Smooth muscle cell (in vitro differentiated cells): ENCODE measurements at regions not wholly inside any gene's neighbourhood (a gene's known extent, or its start where the extent isn't known, plus 50 kb on each side); places are given as distances from the start of the nearest gene placed in this dataset.

ENCODE experiments used
- DNase-seq: peaks from one replicate; lab custom pipeline; 2025; ENCODE audit not compliant: unreplicated experiment; lab: John Stamatoyannopoulos, UW
- H2AFZ ChIP-seq: fragments of 200-600 bp; sonication (generic); 2 replicates; pipeline ENCODE4 v1.6.0; 2016; ENCODE audit warnings: antibody characterized with exemption, low read depth, mild to moderate bottlenecking
- H3F3A ChIP-seq: fragments of 200-600 bp; sonication (generic); 2 replicates; pipeline ENCODE4 v1.6.0; 2017; ENCODE audit warnings: antibody characterized with exemption, low read depth
- H3K27ac ChIP-seq: fragments of 200-600 bp; sonication (generic); 2 replicates; pipeline ENCODE4 v1.5.1; 2016; ENCODE audit warnings: low read depth, mild to moderate bottlenecking
- H3K27me3 ChIP-seq: fragments of 200-600 bp; sonication (generic); 2 replicates; pipeline ENCODE4 v1.6.1; 2016; ENCODE audit warnings: low read depth, mild to moderate bottlenecking
- H3K36me3 ChIP-seq: fragments of 200-600 bp; sonication (generic); 2 replicates; pipeline ENCODE4 v1.5.1; 2016; ENCODE audit warnings: low read depth
- H3K4me1 ChIP-seq: fragments of 200-600 bp; sonication (generic); 2 replicates; pipeline ENCODE4 v1.5.1; 2016; ENCODE audit warnings: low read depth
- H3K4me2 ChIP-seq: fragments of 200-600 bp; sonication (generic); 2 replicates; pipeline ENCODE4 v1.6.0; 2016; ENCODE audit warnings: mild to moderate bottlenecking
- H3K4me3 ChIP-seq: fragments of 200-600 bp; sonication (generic); 2 replicates; pipeline ENCODE4 v1.5.1; 2016; ENCODE audit warnings: mild to moderate bottlenecking
- H3K79me2 ChIP-seq: fragments of 200-600 bp; sonication (generic); 2 replicates; pipeline ENCODE4 v1.6.0; 2016; ENCODE audit warnings: low read depth, mild to moderate bottlenecking
- H3K9ac ChIP-seq: fragments of 200-600 bp; sonication (generic); 2 replicates; pipeline ENCODE4 v1.6.0; 2016; ENCODE audit warnings: low read depth
- H3K9me3 ChIP-seq: fragments of 200-600 bp; sonication (generic); replicated peaks from 2 replicates; pipeline ENCODE4 v1.5.1; 2016; ENCODE audit warnings: low read depth
- H4K20me1 ChIP-seq: fragments of 200-600 bp; sonication (generic); 2 replicates; pipeline ENCODE4 v1.6.0; 2016; ENCODE audit warnings: low read depth
- CTCF ChIP-seq: fragments of 200-600 bp; sonication (generic); IDR thresholded peaks from 2 replicates; pipeline ENCODE4 v1.5.1; 2017; ENCODE audit warnings: borderline replicate concordance, mild to moderate bottlenecking, antibody characterized with exemption; ENCODE audit not compliant: insufficient read depth, poor library complexity, severe bottlenecking
- WGBS: methylation state at CpG from one replicate; pipeline ENCODE4 v1.1.7; 2016; ENCODE audit warnings: low lambda C conversion rate; 5-methylcytosine and 5-hydroxymethylcytosine counted together

DNA sequence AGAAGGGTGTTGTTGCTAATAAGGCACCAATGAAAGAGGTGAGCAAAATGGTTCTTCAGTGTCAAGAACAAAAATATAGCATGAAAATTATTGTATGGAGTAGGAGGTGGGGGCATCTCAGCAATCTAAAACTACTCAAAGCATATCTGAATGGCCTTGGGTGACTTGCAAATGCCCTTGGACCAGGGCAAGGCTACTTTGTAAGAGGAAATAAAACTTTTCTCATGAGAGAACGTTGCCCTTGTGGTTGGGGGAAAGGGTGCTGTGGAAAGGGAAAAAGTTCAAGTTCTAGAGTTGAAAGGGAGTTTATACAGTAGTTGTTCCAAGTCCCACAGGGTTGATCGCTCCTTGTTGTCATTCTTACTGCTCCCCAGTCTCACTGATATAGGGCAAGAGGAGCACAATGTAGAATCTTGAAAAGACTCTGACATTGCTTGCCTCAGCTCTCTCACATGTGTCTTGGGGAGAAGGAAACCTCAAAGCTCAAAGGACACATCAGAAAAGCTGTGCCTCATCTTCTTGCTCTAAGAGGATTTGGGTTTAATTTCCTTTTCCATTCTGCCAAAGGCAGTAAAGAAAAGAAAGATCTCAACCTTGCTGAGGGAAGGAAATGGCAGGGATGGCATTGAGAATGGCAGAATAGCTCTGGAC lies 270.5 kb downstream of the DUSP6 start:
- H2AFZ ChIP-seq: no peak overlapping the region
- H3K27me3 ChIP-seq: no peaks in the 10 kb centered on the region
- no peaks in the 10 kb centered on the region for H3F3A ChIP-seq
- no peak overlapping the region for H3K4me3 ChIP-seq
- H3K4me1 ChIP-seq: no peaks in the 10 kb centered on the region
- H3K27ac ChIP-seq: no peak overlapping the region
- no peaks in the 10 kb centered on the region for H3K36me3 ChIP-seq
- no peaks in the 10 kb centered on the region for H3K79me2 ChIP-seq
- no peak overlapping the region for H3K4me2 ChIP-seq
- H4K20me1 ChIP-seq: no peaks in the 10 kb centered on the region
- H3K9ac ChIP-seq: no peak overlapping the region
- no peak for TF ChIP-seq CTCF
- DNase-seq: no peak
- H3K9me3 ChIP-seq: no peaks in the 10 kb centered on the region
- 82% methylated on average over 2 of the region's 2 CpGs for WGBS

DNA sequence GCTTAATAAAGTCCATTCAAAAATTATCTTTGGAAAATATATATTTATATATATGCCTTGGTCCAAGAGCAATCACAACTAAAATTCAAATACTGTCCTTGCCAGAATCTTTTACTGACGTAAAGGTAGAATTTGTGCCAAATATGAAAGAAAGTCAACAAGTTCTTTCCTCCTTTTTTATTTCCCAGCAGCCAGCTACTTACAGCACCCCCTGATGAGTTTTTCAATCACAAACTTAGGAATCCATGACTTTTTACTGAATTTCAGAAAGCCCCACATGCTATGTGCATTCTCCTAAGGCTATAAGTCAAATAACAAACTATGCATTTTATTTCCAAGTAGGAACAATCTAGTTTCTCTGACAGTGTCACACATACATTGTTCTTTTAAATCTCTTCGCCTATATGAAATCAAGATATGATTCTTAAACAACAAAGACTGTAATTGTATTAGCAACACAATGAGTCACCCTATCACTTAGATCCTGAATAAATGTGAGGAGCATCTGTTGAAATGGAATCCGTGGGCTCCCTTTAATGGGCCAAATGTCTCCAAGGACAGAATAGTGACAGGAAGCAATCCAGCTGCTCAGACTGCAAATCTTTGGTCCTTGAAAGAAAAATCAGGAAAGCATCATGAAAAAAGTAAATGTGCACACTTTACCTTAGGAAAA lies 271.4 kb downstream of the DUSP6 start:
- Histone ChIP-seq H3K27ac (no peak overlapping the region), H2AFZ (no peak overlapping the region), H3K4me1 (no peaks in the 10 kb centered on the region), H3K4me2 (no peak overlapping the region), H3K27me3 (no peaks in the 10 kb centered on the region), H3K36me3 (no peaks in the 10 kb centered on the region), H3K79me2 (no peaks in the 10 kb centered on the region), H3F3A (no peaks in the 10 kb centered on the region), H3K4me3 (no peak overlapping the region), H3K9ac (no peak overlapping the region), H4K20me1 (no peaks in the 10 kb centered on the region), H3K9me3 (no peaks in the 10 kb centered on the region)
- WGBS: 70% methylated on average over 3 of the region's 3 CpGs
- no peak for TF ChIP-seq CTCF
- DNase-seq: no peak

- Histone ChIP-seq H3K27me3 (no peaks in the 10 kb centered on the region), H3K9me3 (no peaks in the 10 kb centered on the region), H3F3A (peaks cover under 1% of the 10 kb centered on the region), H3K9ac (peak overlapping the region; percentile 2), H4K20me1 (no peaks in the 10 kb centered on the region), H3K4me1 (peaks cover 13% of the 10 kb centered on the region), H3K36me3 (no peaks in the 10 kb centered on the region), H2AFZ (no peak overlapping the region), H3K27ac (peak overlapping the region; percentile 78), H3K4me2 (peak overlapping the region; percentile 60), H3K79me2 (no peaks in the 10 kb centered on the region), H3K4me3 (no peak overlapping the region)
- 32% methylated on average over 2 of the region's 2 CpGs for WGBS
- no peak for DNase-seq
- TF ChIP-seq CTCF: no peak
Observed at GRCh38 chr12:89075880-89076540, 276.3 kb downstream of the DUSP6 start.
